ENCODE measurements at regions not wholly inside any gene's neighbourhood (a gene's known extent, or its start where the extent isn't known, plus 50 kb on each side); places are given as distances from the start of the nearest gene placed in this dataset.
"Not testable (repeated sequence)": the region's sequence is repeated elsewhere in the genome, so short reads cannot be mapped to it uniquely, and the experiment has no call there.

DNA sequence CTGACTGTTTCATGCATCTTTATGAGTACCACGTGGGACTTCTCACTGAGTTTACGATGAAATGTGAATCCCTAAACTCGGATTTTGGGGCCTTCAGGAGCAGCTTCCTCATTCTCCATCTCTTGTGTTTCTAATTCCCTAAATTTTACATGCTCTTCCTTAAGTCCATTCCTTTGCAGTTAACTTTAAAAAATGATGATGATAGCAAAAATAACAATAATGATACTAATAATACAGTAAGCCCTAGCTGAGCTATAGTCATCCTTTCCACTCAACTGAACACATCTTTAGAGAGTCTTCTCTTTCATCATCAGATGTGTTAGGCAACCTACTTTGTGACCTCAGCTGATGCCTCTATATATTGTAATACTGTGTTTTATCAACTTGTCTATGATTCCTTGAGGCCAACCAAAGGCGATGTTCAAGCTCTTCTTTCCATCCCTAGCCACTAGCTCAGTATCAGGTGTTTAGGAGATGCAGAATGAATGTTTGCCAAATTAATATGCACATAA lies 1196.4 kb downstream of the VRK1 start:
- DNase-seq: no peak

- peak; percentile 61 for DNase-seq
These were observed 1196.9 kb downstream of the VRK1 start for GRCh38 chr14:97994020-97994531.

DNA sequence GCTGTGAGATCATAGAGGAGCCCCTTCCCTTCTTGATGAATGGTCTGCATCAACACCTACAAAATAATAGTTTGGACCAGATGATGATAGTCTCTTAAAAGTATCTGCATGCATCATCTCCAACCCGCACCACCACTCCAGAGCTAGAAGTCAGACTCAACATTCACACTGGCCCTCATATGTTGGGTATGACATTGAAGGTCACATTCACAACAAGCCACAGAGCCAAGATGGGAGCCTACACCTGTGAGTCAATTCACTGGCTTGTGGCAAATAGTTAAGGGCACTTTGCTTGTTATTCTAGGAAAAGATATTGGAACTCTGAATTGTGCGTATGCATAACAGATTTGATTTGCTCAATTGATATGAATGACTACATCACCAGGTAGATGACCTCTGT lies 1197.9 kb downstream of the VRK1 start:
- DNase-seq: no peak

GRCh38 chr14:97995531-97995930 lies 1198.3 kb downstream of the VRK1 start:
- DNase-seq: no peak

DNA sequence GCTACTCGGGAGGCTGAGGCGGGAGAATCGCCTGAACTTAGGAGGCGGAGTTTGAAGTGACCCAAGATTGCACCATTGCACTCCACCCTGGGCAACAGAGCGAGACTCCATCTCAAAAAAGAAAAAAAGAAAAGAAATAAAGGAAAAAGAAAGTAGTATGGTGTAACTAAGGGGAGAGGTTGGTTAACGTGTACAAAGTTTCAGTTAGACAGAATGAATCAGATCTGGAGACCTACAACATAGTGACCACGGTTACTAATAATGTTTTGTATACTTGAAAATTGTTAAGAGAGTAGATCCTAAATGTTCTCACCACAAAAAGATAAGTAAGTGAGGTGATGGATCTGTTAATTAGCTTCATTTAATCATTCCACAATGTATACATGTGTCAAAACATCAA lies 1208.8 kb downstream of the VRK1 start:
- DNase-seq: no peak

- no peak for DNase-seq
These were observed 1211.4 kb downstream of the VRK1 start for GRCh38 chr14:98008381-98009113.

- DNase-seq: not testable (repeated sequence)
These were observed 1212.0 kb downstream of the VRK1 start for GRCh38 chr14:98009177-98009576.

- DNase-seq: peak; percentile 16
These were observed 1213.6 kb downstream of the VRK1 start for GRCh38 chr14:98010784-98011183.

DNA sequence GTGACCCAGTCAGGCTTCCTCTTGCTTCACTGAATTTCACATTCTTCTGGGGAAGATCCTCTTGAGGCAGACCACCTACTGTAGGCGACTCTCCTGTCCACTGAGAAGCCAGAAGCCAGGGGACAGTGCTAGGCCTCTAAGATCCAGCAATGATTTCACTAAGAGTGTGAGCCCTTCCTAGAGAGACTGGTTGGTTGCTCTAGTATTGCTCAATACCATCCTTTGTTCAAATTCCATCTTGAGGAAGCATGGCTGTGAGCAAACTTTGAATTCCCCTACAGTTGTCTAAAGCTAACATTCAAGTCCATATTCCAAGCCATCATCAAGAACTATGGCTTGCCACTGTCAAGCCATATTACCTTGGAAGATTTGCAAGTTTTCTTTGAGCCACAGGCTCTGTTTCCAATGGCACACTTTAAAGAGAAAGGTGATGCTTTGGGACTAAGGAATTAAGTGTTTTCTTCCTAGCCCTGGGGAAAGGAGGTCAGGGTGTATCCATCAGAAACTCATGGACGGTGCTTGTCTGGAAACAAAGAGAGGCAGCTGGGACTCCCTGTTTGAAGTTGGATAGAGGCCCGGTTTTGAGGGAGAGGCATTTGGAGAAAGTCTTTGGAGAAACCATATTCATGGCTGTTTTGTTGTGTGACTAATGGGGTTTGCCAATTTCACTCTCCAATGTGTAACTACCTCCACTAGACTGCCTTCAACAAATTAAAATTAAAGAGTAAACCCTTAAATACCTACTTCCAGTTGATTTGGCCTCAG lies 1217.9 kb downstream of the VRK1 start:
- DNase-seq: no peak

GRCh38 chr14:98015921-98016320 lies 1218.7 kb downstream of the VRK1 start:
- no peak for DNase-seq

DNA sequence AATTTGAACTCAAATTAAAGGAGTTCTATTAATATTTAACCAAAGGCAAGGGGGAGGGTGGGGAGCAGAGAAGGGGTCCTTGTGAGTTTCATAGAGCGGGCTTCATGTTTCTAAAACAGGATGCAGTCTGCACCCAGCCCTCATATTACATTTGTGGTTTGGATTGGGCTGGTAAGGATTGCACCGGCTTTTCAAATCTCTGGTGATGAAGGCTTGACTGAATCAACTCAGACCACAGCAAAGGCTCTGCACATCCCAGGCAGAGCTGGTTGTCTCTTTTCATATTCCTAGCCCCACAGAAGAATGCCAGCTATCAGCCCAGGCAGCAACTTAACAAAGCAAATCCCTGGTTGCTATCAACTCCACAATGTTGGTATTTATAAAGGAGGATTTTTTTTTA lies 1221.4 kb downstream of the VRK1 start:
- peak; percentile 36 for DNase-seq

DNA sequence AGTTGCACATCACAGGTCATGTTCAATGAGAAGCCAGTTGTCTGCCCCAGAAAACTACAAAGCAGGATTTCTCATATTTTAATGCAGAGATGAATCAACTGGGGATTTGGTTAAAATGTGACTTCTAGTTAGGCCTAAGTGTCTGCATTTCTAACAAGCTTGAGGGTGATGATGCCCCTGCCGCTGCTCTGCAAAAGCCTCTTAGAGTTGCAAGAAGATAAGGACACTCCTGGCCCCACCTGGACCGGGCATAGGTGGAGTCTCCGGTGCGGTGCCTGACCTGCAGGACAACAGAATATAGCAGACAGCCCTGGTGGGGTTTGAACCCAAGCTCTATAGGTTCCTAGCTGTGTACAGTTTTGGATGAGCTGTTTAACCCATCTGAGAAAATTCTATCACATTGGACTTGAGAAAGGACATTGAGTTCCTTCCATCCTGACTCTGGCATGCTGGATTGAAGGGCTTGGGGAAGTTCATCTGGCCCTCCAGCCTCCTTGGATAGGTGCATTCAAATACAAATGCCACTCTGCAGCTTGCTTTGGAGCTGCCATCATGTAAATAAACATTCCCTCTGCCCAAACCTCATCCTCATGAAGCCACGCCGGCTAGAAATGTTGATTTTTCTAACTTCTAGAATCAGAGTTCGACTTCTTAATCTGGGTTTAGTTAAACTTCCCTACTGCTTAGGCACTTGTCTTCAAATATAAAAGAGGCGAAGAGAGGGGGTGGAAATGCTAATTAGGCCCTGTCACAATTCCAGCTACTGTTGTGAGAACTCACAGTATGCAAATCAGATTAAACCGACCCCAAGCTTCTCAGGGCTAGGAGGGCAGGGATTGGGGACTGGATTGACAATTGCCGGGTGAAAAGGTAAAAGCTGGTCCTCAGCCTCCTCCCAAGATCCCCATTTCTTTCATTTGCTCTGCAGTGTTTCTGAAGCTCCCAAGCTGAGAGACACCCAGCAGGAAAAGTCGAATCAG lies 1225.6 kb downstream of the VRK1 start:
- DNase-seq: no peak

DNA sequence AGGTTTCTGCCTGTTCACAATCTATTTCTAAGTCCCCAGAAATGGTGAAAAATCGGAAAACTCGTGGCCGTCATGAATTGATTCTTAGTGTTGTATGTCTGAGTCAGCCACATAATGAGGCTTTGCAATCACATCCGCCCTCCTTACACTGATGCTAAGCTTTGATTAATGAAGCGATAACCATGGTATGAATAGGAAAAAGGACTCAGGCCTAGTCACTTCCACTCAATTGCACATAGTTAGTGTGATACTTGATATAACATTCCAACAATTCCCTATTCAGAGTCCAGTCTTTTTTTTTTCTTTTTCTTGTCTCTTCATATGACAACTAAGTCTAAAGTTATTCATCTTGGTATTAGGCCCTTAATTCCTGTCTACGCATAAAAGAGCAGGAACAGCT lies 1231.0 kb downstream of the VRK1 start:
- no peak for DNase-seq

DNA sequence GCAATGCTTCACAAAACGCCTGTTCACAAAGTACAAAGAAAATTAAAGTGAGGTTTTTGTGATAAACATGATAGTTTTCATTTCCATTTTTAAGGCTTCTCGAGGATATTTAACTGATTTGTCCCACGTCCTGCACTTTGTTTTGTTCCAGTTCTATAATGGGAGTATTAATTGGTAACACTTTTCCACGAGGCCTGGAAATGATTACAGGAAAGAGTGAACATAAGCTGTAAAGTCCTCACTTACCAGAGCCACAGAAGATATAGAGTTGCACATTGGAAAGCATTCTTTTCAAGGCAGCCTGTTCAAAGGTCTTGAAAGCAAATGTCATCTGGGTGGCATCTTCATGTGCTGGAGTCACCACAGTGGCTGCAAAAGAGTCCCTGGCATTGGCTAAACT lies 1236.6 kb downstream of the BCL11B start:
- no peak for DNase-seq

DNA sequence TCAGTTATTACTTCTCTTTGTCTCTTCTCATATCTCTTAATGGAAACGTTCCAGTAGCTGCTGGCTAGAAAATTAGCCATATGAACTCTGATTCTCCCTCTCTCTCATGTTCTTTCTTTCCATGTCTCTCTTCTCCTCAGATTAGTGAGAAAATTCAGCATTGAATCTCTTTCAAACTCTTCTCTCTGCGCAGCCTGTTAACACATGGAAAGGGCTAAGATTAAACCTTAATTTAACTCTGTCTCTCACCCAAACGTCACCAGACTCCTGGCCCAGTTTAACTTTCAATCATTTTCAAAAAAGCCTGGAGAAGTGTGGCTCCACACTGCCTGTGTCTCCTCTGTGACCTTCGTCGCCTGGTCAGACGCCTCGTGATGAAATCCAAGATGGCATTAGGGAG lies 1234.2 kb downstream of the BCL11B start:
- DNase-seq: no peak

- DNase-seq: no peak
These were observed 1215.1 kb downstream of the BCL11B start for GRCh38 chr14:98056946-98057345.

GRCh38 chr14:98059106-98059505 lies 1212.9 kb downstream of the BCL11B start:
- DNase-seq: no peak

DNA sequence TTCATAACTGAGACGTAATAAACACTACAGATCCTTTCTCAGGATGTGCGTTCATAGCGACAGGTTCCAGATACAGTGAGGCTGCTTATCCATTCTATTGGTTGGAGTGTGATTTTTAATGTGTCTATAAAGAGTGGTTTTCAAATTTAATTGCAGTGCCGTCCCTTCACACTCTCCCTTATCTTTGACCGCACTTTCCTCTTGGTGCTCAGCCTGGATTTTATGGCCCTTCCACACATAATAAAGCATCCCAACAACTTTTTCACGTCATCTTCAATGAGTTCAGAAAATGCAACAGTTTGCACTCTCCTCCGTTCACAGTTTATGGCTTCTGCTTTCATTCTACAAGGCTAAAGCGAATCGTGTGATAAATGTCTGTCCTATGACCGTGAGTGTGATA lies 1209.9 kb downstream of the BCL11B start:
- DNase-seq: no peak

- no peak for DNase-seq
These were observed 1202.3 kb downstream of the BCL11B start for GRCh38 chr14:98069712-98070171.

GRCh38 chr14:98070536-98070935 lies 1201.5 kb downstream of the BCL11B start:
- no peak for DNase-seq

DNA sequence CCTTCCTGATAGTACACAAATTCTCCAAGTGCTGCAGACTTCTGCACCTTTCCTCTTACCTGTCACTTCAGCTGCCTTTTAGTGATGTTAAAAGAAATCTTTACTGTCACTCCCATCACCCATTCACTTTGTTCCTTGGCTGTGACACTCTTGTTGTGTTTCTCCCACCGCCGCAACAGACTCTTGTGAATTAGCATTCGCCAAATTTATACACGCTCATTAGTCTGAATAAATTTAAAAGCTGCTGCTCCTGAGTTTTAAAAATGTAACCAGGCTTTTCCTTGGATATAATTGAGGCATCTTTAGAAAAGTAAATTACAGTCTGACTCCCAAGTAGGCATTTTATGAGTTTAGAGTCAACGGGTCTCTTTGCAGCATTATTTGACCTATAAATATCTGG lies 1197.9 kb downstream of the BCL11B start:
- DNase-seq: no peak

- no peak for DNase-seq
These were observed 1194.8 kb downstream of the BCL11B start for GRCh38 chr14:98077176-98077575.

DNA sequence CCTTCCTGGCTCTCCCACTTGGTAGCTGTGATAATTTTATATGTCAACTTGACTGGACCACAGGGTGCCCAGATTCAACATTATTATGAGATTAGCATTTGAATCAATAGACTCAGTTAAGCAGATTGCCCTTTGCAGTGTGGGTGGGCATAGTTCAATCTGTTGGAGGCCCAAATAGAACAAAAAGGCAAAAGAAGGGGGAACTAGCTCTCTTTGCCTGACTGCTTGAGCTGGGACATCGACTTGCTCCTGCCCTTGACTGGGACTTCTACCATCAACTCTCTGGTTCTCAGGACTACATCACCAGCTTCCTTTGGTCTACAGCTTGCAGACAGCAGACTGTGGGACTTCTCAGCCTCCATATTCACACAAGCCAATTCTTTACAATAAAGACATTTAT lies 1189.2 kb downstream of the BCL11B start:
- no peak for DNase-seq

Data from CD4-positive, alpha-beta T cell treated with Interleukin-10 for 1 hour (primary cell).